Fibroblast of lung (primary cell): ENCODE measurements at regions not wholly inside any gene's neighbourhood (a gene's known extent, or its start where the extent isn't known, plus 50 kb on each side); places are given as distances from the start of the nearest gene placed in this dataset.

ENCODE experiments used
- CTCF ChIP-seq, 2 donors: IDR thresholded peaks in 1 of 2; conservative IDR thresholded peaks in 1 of 2; 1 replicate in 1 of 2; 2 replicates in 1 of 2; pipeline ENCODE4 v1.5.1; 2011 to 2012; ENCODE audit warnings: low read length in 2 of 2, control low read depth in 1 of 2, inconsistent platforms in 1 of 2, low read depth in 1 of 2, mild to moderate bottlenecking in 1 of 2
- EZH2 ChIP-seq: IDR thresholded peaks from 2 replicates; pipeline ENCODE4 v1.5.1; 2012; ENCODE audit warnings: low read length, control low read depth, mild to moderate bottlenecking; ENCODE audit errors: missing control alignments

GRCh38 chr9:74066128-74066527, 431.0 kb upstream of the RORB start:
- TF ChIP-seq CTCF (conservative IDR thresholded peaks at IDR 0.05 in 1 of 2, IDR thresholded peaks at IDR 0.05 in 1 of 2; ENCODE audit: low read depth in 1 of 2, low read length in 2 of 2) = no peak
- TF ChIP-seq EZH2 = no peak
